ENCODE measurements at regions not wholly inside any gene's neighbourhood (a gene's known extent, or its start where the extent isn't known, plus 50 kb on each side); places are given as distances from the start of the nearest gene placed in this dataset.
A peak's percentile ranks its signal among the peaks of the same experiment; 100 is the strongest.
"Not testable (repeated sequence)": the region's sequence is repeated elsewhere in the genome, so short reads cannot be mapped to it uniquely, and the experiment has no call there.

DNA sequence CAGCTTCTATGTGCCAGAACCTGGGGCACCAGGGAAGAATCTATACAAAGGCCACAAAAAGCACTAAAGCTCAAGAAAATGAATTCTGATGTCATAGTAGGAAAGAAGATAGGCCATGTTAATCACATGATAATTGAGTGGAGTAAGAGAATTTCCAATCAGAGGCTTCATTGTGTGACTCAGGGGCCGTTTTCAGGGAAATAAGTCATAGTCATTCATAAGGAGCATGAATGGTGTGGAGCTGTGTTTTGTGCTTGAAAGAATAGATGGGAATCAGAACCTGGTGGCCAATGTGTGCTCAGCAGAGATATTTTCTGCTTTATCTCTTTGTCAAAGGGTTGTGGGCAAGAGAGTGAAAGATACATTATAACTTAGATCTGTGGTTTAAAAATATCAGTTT lies 102.4 kb upstream of the ZDHHC15 start:
- TF ChIP-seq, protein P1, sequence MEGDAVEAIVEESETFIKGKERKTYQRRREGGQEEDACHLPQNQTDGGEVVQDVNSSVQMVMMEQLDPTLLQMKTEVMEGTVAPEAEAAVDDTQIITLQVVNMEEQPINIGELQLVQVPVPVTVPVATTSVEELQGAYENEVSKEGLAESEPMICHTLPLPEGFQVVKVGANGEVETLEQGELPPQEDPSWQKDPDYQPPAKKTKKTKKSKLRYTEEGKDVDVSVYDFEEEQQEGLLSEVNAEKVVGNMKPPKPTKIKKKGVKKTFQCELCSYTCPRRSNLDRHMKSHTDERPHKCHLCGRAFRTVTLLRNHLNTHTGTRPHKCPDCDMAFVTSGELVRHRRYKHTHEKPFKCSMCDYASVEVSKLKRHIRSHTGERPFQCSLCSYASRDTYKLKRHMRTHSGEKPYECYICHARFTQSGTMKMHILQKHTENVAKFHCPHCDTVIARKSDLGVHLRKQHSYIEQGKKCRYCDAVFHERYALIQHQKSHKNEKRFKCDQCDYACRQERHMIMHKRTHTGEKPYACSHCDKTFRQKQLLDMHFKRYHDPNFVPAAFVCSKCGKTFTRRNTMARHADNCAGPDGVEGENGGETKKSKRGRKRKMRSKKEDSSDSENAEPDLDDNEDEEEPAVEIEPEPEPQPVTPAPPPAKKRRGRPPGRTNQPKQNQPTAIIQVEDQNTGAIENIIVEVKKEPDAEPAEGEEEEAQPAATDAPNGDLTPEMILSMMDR (IDR thresholded peaks at IDR 0.05; ENCODE audit: low read depth, low read length): no peak
- DNase-seq (ENCODE audit: low read depth in 2 of 2): no peak
- H3K4me3 ChIP-seq (replicated peaks in 1 of 2; ENCODE audit: low read depth in 2 of 2, low read length in 2 of 2): no peak overlapping the region

DNA sequence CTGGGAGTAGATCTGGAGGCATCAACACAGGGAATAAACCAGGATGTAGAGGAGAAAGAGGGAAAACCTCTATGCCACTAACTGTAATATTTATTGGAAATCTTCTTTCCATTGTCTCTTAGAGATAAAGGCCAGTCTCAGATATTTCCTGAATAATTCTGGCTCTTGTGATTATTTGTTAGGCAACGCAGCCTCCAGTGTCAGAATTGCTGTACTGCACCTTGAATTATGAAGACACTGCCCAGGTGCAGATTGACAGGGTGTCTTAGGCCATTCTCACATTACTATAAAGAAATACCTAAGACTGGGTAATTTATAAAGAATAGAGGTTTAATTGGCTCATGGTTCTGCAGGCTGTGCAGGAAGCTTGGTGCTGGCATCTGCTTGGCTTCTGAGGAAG lies 100.7 kb upstream of the ZDHHC15 start:
- DNase-seq (ENCODE audit: low read depth in 2 of 2): peak in 1 of 2 donors; percentile 0
- H3K4me3 ChIP-seq (replicated peaks in 1 of 2; ENCODE audit: low read depth in 2 of 2, low read length in 2 of 2): no peak overlapping the region
- TF ChIP-seq, protein P1 (IDR thresholded peaks at IDR 0.05; ENCODE audit: low read depth, low read length): no peak

DNA sequence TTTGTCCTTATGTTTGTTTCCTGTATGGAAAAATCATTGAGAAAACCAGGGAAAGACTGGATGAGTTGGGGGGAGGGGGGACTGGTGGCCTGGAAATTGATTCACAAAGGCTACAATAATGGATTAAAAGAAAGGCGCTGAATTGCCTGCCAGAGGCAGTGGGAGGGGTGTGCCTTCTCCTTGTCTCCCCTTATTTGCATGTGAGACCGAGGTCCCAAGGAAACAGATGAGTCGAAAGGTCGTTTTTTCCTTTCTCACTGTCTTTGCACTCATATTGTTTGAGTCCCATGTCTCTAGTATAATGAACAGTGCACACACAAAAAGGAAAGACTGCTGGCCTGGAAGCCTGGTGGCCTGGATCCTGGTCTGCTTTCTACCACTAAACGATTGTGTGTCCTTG lies 86.6 kb upstream of the ZDHHC15 start:
- H3K4me3 ChIP-seq (replicated peaks in 1 of 2; ENCODE audit: low read depth in 2 of 2, low read length in 2 of 2): no peak overlapping the region
- TF ChIP-seq, protein P1 (IDR thresholded peaks at IDR 0.05; ENCODE audit: low read depth, low read length): no peak
- DNase-seq (ENCODE audit: low read depth in 2 of 2): no peak

DNA sequence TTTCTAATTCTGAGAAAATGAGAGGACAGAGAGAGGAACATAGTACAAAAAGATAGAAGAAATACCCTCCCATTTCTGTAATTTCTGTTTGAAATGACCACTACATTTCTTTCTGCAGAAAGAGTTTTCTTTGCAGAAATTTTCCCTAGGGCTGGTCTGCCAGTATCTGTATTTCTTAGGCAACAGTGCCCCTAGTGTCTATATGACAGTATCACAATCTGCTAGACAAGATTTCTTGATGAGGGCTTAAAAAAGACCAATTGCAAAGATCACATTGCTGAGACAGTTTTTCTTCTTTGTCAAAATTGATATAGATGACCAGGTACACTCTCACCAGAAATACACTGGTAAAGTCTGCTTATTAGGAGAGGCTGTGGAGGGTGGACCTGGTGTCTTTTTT lies 81.0 kb upstream of the ZDHHC15 start:
- H3K4me3 ChIP-seq (replicated peaks in 1 of 2; ENCODE audit: low read depth in 2 of 2, low read length in 2 of 2): no peak overlapping the region
- DNase-seq (ENCODE audit: low read depth in 2 of 2): peak; percentile 24 to 33
- TF ChIP-seq, protein P1 (IDR thresholded peaks at IDR 0.05; ENCODE audit: low read depth, low read length): peak; percentile 28

DNA sequence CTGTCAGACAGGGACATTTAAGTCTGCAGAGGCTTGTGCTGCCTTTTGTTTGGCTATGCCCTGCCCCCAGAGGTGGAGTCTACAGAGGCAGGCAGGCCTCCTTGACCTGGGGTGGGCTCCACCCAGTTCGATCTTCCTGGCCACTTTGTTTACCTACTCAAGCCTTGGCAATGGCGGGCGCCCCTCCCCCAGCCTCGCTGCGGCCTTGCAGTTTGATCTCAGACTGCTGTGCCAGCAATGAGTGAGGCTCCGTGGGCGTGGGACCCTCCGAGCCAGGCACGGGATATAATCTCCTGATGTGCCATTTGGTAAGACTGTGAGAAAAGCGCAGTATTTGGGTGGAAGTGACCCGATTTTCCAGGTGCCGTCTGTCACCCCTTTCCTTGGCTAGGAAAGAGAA lies 79.2 kb upstream of the ZDHHC15 start:
- not testable (repeated sequence) for DNase-seq (ENCODE audit: low read depth in 2 of 2)

DNA sequence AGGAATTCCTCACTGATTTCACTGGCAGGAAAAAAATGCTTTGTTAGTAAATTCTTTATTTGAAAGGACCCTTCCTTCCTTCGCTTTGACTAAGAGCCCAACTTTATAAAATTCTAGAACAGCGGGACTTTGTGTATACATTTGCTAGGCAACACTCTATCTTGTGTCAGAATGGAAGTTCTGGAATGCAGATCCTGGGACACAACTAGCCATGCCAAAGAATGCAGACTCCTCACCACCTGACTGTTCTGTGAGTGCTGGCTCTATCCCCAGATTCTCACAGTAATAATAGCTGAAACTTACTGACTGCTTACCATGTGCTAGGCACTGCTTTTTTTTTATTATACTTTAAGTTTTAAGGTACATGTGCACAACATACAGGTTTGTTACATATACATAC lies 73.3 kb upstream of the ZDHHC15 start:
- TF ChIP-seq, protein P1 (IDR thresholded peaks at IDR 0.05; ENCODE audit: low read depth, low read length): no peak
- no peak overlapping the region for H3K4me3 ChIP-seq (replicated peaks in 1 of 2; ENCODE audit: low read depth in 2 of 2, low read length in 2 of 2)
- DNase-seq (ENCODE audit: low read depth in 2 of 2): peak in 1 of 2 donors; percentile 2

More for the DNA sequence above, 79.2 kb upstream of the ZDHHC15 start:
- not testable (repeated sequence) for H3K4me3 ChIP-seq (replicated peaks in 1 of 2; ENCODE audit: low read depth in 2 of 2, low read length in 2 of 2)

DNA sequence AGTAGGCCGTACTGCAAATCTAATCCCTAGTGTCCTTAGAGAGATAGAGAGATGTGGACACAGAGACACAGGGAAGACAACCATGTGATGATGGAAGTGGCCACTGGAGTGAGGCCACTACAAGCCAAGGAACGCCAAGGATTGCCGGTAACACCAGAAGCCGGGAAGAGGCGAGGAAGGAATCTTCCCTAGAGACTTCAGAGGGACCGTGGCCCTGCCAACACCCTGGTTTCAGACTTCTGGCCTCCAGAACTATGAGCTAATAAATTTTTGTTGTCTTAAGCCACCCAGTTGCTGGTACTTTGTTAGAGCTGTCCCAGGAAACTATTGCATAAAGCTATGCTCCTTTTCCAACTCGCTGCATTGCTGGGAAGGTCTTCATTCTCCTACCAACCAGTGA lies 70.3 kb upstream of the ZDHHC15 start:
- DNase-seq (ENCODE audit: low read depth in 2 of 2); H3K4me3 ChIP-seq (replicated peaks in 1 of 2; ENCODE audit: low read depth in 2 of 2, low read length in 2 of 2): not testable (repeated sequence)

DNA sequence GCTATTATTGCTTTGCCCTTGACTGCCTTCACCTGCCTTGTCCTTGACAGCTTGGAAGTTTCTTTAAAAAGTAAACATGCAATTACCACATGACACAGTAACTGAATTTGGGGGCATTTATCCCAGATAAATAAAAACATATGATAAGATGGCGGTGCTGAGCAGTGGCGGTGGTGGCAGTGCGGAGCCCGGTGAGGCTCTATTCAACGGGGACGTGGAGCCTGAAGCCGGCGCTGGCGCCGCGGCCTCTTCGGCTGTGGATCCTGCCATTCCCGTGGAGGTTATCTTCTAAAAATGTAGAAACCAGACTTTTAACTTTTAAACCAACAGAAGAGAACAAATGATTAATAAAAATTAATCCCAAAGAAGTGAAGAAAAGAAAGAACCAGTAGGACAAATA lies 59.7 kb upstream of the ZDHHC15 start:
- no peak overlapping the region for H3K4me3 ChIP-seq (replicated peaks in 1 of 2; ENCODE audit: low read depth in 2 of 2, low read length in 2 of 2)
- TF ChIP-seq, protein P1 (IDR thresholded peaks at IDR 0.05; ENCODE audit: low read depth, low read length): no peak
- DNase-seq (ENCODE audit: low read depth in 2 of 2): no peak

All from cardiac fibroblast (primary cell).